SU-DHL-6 (cell line): ENCODE measurements at regions not wholly inside any gene's neighbourhood (a gene's known extent, or its start where the extent isn't known, plus 50 kb on each side); places are given as distances from the start of the nearest gene placed in this dataset.

ENCODE experiments used
- H2AFZ ChIP-seq: fragments of 200-600 bp; sonication (generic); 2 replicates; pipeline ENCODE4 v1.6.1; 2014; ENCODE audit warnings: low read depth, mild to moderate bottlenecking, moderate library complexity, mixed read lengths, antibody characterized with exemption, low read length; ENCODE audit not compliant: severe bottlenecking
- H3F3A ChIP-seq: fragments of 200-600 bp; shearing (Covaris generic); 2 replicates; pipeline ENCODE4 v1.6.0; 2016; ENCODE audit warnings: antibody characterized with exemption, mild to moderate bottlenecking; ENCODE audit not compliant: insufficient read depth
- H3K27ac ChIP-seq: fragments of 200-600 bp; sonication (generic); 2 replicates; pipeline ENCODE4 v1.5.1; 2016; ENCODE audit warnings: low read depth, mild to moderate bottlenecking, low read length, moderate library complexity, mixed read lengths
- H3K27me3 ChIP-seq: fragments of 200-600 bp; sonication (generic), shearing (Covaris generic); 2 replicates; pipeline ENCODE4 v1.6.0; 2014; ENCODE audit warnings: mild to moderate bottlenecking, low read length
- H3K36me3 ChIP-seq: fragments of 200-600 bp; sonication (generic); 2 replicates; pipeline ENCODE4 v1.6.1; 2014; ENCODE audit warnings: mild to moderate bottlenecking, low read length, mixed read lengths
- H3K4me2 ChIP-seq: fragments of 300-600, 200-600 bp; shearing (Covaris generic), sonication (generic); 2 replicates; pipeline ENCODE4 v1.6.0; 2014; ENCODE audit warnings: low read length, low read depth, mild to moderate bottlenecking; ENCODE audit not compliant: poor library complexity, severe bottlenecking
- H3K4me3 ChIP-seq: fragments of 200-600 bp; sonication (generic); 2 replicates; pipeline ENCODE4 v1.5.1; 2014; ENCODE audit warnings: antibody characterized with exemption, low read length, mild to moderate bottlenecking, mixed read lengths; ENCODE audit not compliant: insufficient read depth, poor library complexity, severe bottlenecking
- H3K79me2 ChIP-seq: fragments of 200-600 bp; sonication (generic); 2 replicates; pipeline ENCODE4 v1.6.1; 2014; ENCODE audit warnings: mild to moderate bottlenecking, low read length, moderate library complexity; ENCODE audit not compliant: insufficient read depth
- H3K9ac ChIP-seq: fragments of 200-600 bp; sonication (generic); 2 replicates; pipeline ENCODE4 v1.7.0; 2014; ENCODE audit warnings: mild to moderate bottlenecking, low read length
- H3K9me2 ChIP-seq: fragments of 200-600 bp; sonication (generic); replicated peaks from 2 replicates; pipeline ENCODE4 v1.6.1; 2014; ENCODE audit warnings: low read length; ENCODE audit not compliant: insufficient read depth
- H3K9me3 ChIP-seq: fragments of 200-600 bp; sonication (generic); 2 replicates; pipeline ENCODE4 v1.6.1; 2014; ENCODE audit warnings: low read length, mixed read lengths; ENCODE audit not compliant: insufficient read depth
- H4K20me1 ChIP-seq: fragments of 200-600 bp; sonication (generic); 2 replicates; pipeline ENCODE4 v1.6.1; 2014; ENCODE audit warnings: low read depth, mild to moderate bottlenecking, antibody characterized with exemption, low read length, moderate library complexity, mixed read lengths
- CTCF ChIP-seq: fragments of 200-600 bp; sonication (generic); IDR thresholded peaks from one replicate; pipeline ENCODE4 v1.5.1; 2017; ENCODE audit warnings: antibody characterized with exemption, mild to moderate bottlenecking, low read length, moderate library complexity; ENCODE audit not compliant: insufficient read depth, poor library complexity, severe bottlenecking
- EZH2phosphoT487 ChIP-seq: fragments of 200-600 bp; sonication (generic), shearing (Covaris generic); conservative IDR thresholded peaks from 2 replicates; pipeline ENCODE4 v1.6.1; 2018; ENCODE audit warnings: mild to moderate bottlenecking, antibody characterized with exemption, low read length, moderate library complexity, mixed read lengths

GRCh38 chr17:74055508-74056160 is 147.8 kb upstream of the RPL38 start:
- no peak for TF ChIP-seq CTCF
- TF ChIP-seq EZH2phosphoT487: no peak
- Histone ChIP-seq H3K4me2 (no peak overlapping the region), H3K9ac (no peak overlapping the region), H3K27me3 (no peaks in the 10 kb centered on the region), H3K9me3 (no peaks in the 10 kb centered on the region), H3K27ac (no peak overlapping the region), H3K4me3 (no peak overlapping the region), H3K36me3 (no peaks in the 10 kb centered on the region), H2AFZ (no peak overlapping the region), H4K20me1 (no peaks in the 10 kb centered on the region), H3K79me2 (no peaks in the 10 kb centered on the region), H3K9me2 (no peaks in the 10 kb centered on the region), H3F3A (no peaks in the 10 kb centered on the region)

GRCh38 chr17:74059479-74060240 is 143.8 kb upstream of the RPL38 start:
- no peak for TF ChIP-seq EZH2phosphoT487
- TF ChIP-seq CTCF: no peak
- Histone ChIP-seq H3K27ac (no peak overlapping the region), H3K36me3 (no peaks in the 10 kb centered on the region), H3K9me3 (no peaks in the 10 kb centered on the region), H3K27me3 (no peaks in the 10 kb centered on the region), H4K20me1 (no peaks in the 10 kb centered on the region), H3F3A (no peaks in the 10 kb centered on the region), H3K4me3 (no peak overlapping the region), H3K79me2 (no peaks in the 10 kb centered on the region), H3K9ac (no peak overlapping the region), H3K4me2 (no peak overlapping the region), H3K9me2 (no peaks in the 10 kb centered on the region), H2AFZ (no peak overlapping the region)

GRCh38 chr17:74061758-74062157 is 141.7 kb upstream of the RPL38 start:
- Histone ChIP-seq H2AFZ (no peak overlapping the region), H4K20me1 (no peaks in the 10 kb centered on the region), H3K4me3 (no peak overlapping the region), H3F3A (no peaks in the 10 kb centered on the region), H3K79me2 (no peaks in the 10 kb centered on the region), H3K36me3 (no peaks in the 10 kb centered on the region), H3K9me3 (no peaks in the 10 kb centered on the region), H3K9me2 (no peaks in the 10 kb centered on the region), H3K9ac (no peak overlapping the region), H3K27ac (no peak overlapping the region), H3K27me3 (no peaks in the 10 kb centered on the region), H3K4me2 (no peak overlapping the region)
- TF ChIP-seq EZH2phosphoT487: no peak
- TF ChIP-seq CTCF: no peak
